ENCODE measurements at regions not wholly inside any gene's neighbourhood (a gene's known extent, or its start where the extent isn't known, plus 50 kb on each side); places are given as distances from the start of the nearest gene placed in this dataset.

GRCh38 chr6:65964261-65964660, 257.2 kb upstream of the EYS start:
- TF ChIP-seq CREB1 (IDR thresholded peaks at IDR 0.05; ENCODE audit: low read depth) (no peak), TCF12 (IDR thresholded peaks at IDR 0.05; ENCODE audit: low read depth) (no peak), RAD21 (IDR thresholded peaks at IDR 0.05; ENCODE audit: low read depth) (no peak)

GRCh38 chr6:65955034-65955433, 248.0 kb upstream of the EYS start:
- TF ChIP-seq USF1 (IDR thresholded peaks at IDR 0.05): no peak
- no peak for TF ChIP-seq CREB1 (IDR thresholded peaks at IDR 0.05; ENCODE audit: low read depth)
- TF ChIP-seq CEBPB (IDR thresholded peaks at IDR 0.05): no peak
- no peak for TF ChIP-seq TCF12 (IDR thresholded peaks at IDR 0.05; ENCODE audit: low read depth)
- TF ChIP-seq REST (IDR thresholded peaks at IDR 0.05; ENCODE audit: low read depth): no peak
- TF ChIP-seq FOXM1 (IDR thresholded peaks at IDR 0.05; ENCODE audit: borderline replicate concordance, low read depth): no peak

GRCh38 chr6:65948062-65948461, 241.0 kb upstream of the EYS start:
- TF ChIP-seq TEAD4 (IDR thresholded peaks at IDR 0.05) (no peak), CEBPB (IDR thresholded peaks at IDR 0.05) (no peak), RAD21 (IDR thresholded peaks at IDR 0.05; ENCODE audit: low read depth) (no peak), TAF1 (IDR thresholded peaks at IDR 0.05; ENCODE audit: low read depth) (no peak), YY1 (IDR thresholded peaks at IDR 0.05; ENCODE audit: low read depth) (no peak), EP300 (IDR thresholded peaks at IDR 0.05; ENCODE audit: borderline replicate concordance) (no peak), USF1 (IDR thresholded peaks at IDR 0.05) (no peak), NFIC (IDR thresholded peaks at IDR 0.05) (no peak), CREB1 (IDR thresholded peaks at IDR 0.05; ENCODE audit: low read depth) (no peak), MAX (IDR thresholded peaks at IDR 0.05) (no peak), ZBTB7A (IDR thresholded peaks at IDR 0.05; ENCODE audit: low read depth) (no peak), FOXM1 (IDR thresholded peaks at IDR 0.05; ENCODE audit: borderline replicate concordance, low read depth) (no peak), EGR1 (IDR thresholded peaks at IDR 0.05) (no peak), TCF12 (IDR thresholded peaks at IDR 0.05; ENCODE audit: low read depth) (no peak)

- no peak for TF ChIP-seq NFIC (IDR thresholded peaks at IDR 0.05)
- TF ChIP-seq USF1 (IDR thresholded peaks at IDR 0.05): no peak
Observed at GRCh38 chr6:65943548-65943947, 236.5 kb upstream of the EYS start.

GRCh38 chr6:65943051-65943450, 236.0 kb upstream of the EYS start:
- TF ChIP-seq TCF12 (IDR thresholded peaks at IDR 0.05; ENCODE audit: low read depth) (no peak), CREB1 (IDR thresholded peaks at IDR 0.05; ENCODE audit: low read depth) (no peak), FOXM1 (IDR thresholded peaks at IDR 0.05; ENCODE audit: borderline replicate concordance, low read depth) (no peak), TAF1 (IDR thresholded peaks at IDR 0.05; ENCODE audit: low read depth) (no peak), RAD21 (IDR thresholded peaks at IDR 0.05; ENCODE audit: low read depth) (no peak), CEBPB (IDR thresholded peaks at IDR 0.05) (no peak), TEAD4 (IDR thresholded peaks at IDR 0.05) (no peak), YY1 (IDR thresholded peaks at IDR 0.05; ENCODE audit: low read depth) (no peak)

GRCh38 chr6:65938000-65938399, 231.0 kb upstream of the EYS start:
- TF ChIP-seq USF1 (IDR thresholded peaks at IDR 0.05) (no peak), REST (IDR thresholded peaks at IDR 0.05; ENCODE audit: low read depth) (no peak), YY1 (IDR thresholded peaks at IDR 0.05; ENCODE audit: low read depth) (no peak), TCF12 (IDR thresholded peaks at IDR 0.05; ENCODE audit: low read depth) (no peak), TAF1 (IDR thresholded peaks at IDR 0.05; ENCODE audit: low read depth) (no peak), NFIC (IDR thresholded peaks at IDR 0.05) (no peak), FOXM1 (IDR thresholded peaks at IDR 0.05; ENCODE audit: borderline replicate concordance, low read depth) (no peak), ZBTB7A (IDR thresholded peaks at IDR 0.05; ENCODE audit: low read depth) (no peak), TEAD4 (IDR thresholded peaks at IDR 0.05) (no peak), RAD21 (IDR thresholded peaks at IDR 0.05; ENCODE audit: low read depth) (no peak), CREB1 (IDR thresholded peaks at IDR 0.05; ENCODE audit: low read depth) (no peak), MAX (IDR thresholded peaks at IDR 0.05) (no peak)
